ENCODE measurements at regions not wholly inside any gene's neighbourhood (a gene's known extent, or its start where the extent isn't known, plus 50 kb on each side); places are given as distances from the start of the nearest gene placed in this dataset.

DNA sequence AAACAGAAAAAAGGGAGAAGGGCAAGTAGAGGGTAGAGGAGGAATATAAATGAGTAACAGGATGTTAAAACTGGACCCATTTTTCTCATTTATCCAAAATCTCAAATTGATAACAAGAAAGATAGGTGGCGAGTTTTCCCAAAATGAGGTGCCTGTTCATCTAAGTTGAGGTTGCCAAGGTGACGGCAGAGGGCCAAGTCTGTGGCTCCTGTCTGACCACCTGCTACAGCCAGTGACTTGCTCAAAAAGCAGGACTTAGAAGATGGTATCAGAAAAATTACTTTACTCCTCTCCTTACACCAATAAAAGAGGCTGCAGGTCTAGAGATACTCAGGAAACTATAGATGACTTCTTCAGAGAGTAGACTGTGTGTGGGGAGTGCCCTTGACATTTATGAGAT, 137.6 kb upstream of the ZNF385D start:
- no peak for TF ChIP-seq ZFYVE20 (CRISPR knock-in tag; IDR thresholded peaks at IDR 0.05; ENCODE audit: borderline replicate concordance, low read depth)
- TF ChIP-seq, protein P1, sequence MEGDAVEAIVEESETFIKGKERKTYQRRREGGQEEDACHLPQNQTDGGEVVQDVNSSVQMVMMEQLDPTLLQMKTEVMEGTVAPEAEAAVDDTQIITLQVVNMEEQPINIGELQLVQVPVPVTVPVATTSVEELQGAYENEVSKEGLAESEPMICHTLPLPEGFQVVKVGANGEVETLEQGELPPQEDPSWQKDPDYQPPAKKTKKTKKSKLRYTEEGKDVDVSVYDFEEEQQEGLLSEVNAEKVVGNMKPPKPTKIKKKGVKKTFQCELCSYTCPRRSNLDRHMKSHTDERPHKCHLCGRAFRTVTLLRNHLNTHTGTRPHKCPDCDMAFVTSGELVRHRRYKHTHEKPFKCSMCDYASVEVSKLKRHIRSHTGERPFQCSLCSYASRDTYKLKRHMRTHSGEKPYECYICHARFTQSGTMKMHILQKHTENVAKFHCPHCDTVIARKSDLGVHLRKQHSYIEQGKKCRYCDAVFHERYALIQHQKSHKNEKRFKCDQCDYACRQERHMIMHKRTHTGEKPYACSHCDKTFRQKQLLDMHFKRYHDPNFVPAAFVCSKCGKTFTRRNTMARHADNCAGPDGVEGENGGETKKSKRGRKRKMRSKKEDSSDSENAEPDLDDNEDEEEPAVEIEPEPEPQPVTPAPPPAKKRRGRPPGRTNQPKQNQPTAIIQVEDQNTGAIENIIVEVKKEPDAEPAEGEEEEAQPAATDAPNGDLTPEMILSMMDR (CRISPR knock-in tag; IDR thresholded peaks at IDR 0.05): no peak
- TF ChIP-seq NFYC (CRISPR knock-in tag; IDR thresholded peaks at IDR 0.05): no peak
- TF ChIP-seq RBAK (CRISPR knock-in tag; IDR thresholded peaks at IDR 0.05): no peak
- TF ChIP-seq TEAD2 (CRISPR knock-in tag; IDR thresholded peaks at IDR 0.05): no peak
- no peak for TF ChIP-seq SP2 (CRISPR knock-in tag; IDR thresholded peaks at IDR 0.05)
- no peak for TF ChIP-seq SP140L (CRISPR knock-in tag; IDR thresholded peaks at IDR 0.05; ENCODE audit: borderline replicate concordance)
- TF ChIP-seq NRL (CRISPR knock-in tag; IDR thresholded peaks at IDR 0.05; ENCODE audit: borderline replicate concordance): no peak
- no peak for TF ChIP-seq SP1 (IDR thresholded peaks at IDR 0.05)
- no peak for TF ChIP-seq SP1 (CRISPR knock-in tag; IDR thresholded peaks at IDR 0.05)
- no peak for TF ChIP-seq ZFP36 (IDR thresholded peaks at IDR 0.05; ENCODE audit: borderline replicate concordance, low read depth, low read length, partially characterized antibody)
- no peak for TF ChIP-seq ZBTB7B (CRISPR knock-in tag; IDR thresholded peaks at IDR 0.05)
- TF ChIP-seq HDAC2 (CRISPR knock-in tag; IDR thresholded peaks at IDR 0.05): no peak
- TF ChIP-seq RAD21 (CRISPR knock-in tag; IDR thresholded peaks at IDR 0.05): no peak

All from HepG2 (cell line).